ENCODE measurements at regions not wholly inside any gene's neighbourhood (a gene's known extent, or its start where the extent isn't known, plus 50 kb on each side); places are given as distances from the start of the nearest gene placed in this dataset.
"Not testable (repeated sequence)": the region's sequence is repeated elsewhere in the genome, so short reads cannot be mapped to it uniquely, and the experiment has no call there.

DNA sequence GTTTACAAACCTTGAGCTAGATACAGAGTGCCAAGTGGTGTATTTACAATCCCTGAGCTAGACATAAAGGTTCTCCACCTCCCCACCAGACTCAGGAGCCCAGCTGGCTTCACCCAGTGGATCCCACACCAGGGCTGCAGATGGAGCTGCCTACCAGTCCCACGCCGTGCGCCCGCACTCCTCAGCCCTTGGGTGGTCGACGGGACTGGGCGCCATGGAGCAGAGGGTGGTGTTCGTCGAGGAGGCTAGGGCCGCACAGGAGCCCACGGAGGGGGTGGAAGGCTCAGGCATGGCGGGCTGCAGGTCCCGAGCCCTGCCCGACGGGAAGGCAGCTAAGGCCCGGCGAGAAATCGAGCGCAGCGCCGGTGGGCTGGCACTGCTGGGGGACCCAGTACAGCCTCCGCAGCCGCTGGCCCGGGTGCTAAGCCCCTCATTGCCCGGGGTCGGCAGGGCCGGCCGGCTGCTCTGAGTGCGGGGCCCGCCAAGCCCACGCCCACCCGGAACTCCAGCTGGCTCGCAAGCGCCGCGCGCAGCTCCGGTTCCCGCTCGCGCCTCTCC lies 421.1 kb upstream of the BCHE start:
- H3K27me3 ChIP-seq (ENCODE audit: control insufficient read depth, insufficient read depth, low read length); H3K4me1 ChIP-seq (ENCODE audit: control insufficient read depth, low read depth, low read length); H3K9ac ChIP-seq (ENCODE audit: low read length); H3K27ac ChIP-seq (ENCODE audit: low read length); H3K4me3 ChIP-seq (ENCODE audit: low read length); H3K36me3 ChIP-seq (ENCODE audit: control insufficient read depth, low read depth, low read length); H3K9me3 ChIP-seq (ENCODE audit: control insufficient read depth, low read depth, low read length): not testable (repeated sequence)

DNA sequence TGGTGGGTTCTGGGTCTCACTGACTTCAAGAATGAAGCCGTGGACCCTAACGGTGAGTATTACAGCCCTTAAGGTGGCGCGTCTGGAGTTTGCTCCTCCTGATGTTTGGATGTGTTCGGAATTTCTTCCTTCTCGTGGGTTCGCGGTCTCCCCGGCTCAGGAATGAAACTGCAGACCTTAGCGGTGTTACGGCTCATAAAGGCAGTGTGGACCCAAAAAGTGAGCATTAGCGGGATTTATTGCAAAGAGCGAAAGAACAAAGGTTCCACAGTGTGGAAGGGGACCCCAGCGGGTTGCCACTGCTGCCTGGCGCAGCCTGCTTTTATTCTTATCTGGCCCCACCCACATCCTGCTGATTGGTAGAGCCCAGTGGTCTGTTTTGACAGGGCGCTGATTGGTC lies 420.5 kb upstream of the BCHE start:
- no peaks in the 10 kb centered on the region for H3K36me3 ChIP-seq (ENCODE audit: control insufficient read depth, low read depth, low read length)
- H3K27me3 ChIP-seq (ENCODE audit: control insufficient read depth, insufficient read depth, low read length): no peaks in the 10 kb centered on the region
- no peak overlapping the region for H3K4me3 ChIP-seq (ENCODE audit: low read length)
- H3K9ac ChIP-seq (ENCODE audit: low read length): no peak overlapping the region
- H3K27ac ChIP-seq (ENCODE audit: low read length): no peak overlapping the region
- no peaks in the 10 kb centered on the region for H3K4me1 ChIP-seq (ENCODE audit: control insufficient read depth, low read depth, low read length)
- no peaks in the 10 kb centered on the region for H3K9me3 ChIP-seq (ENCODE audit: control insufficient read depth, low read depth, low read length)

DNA sequence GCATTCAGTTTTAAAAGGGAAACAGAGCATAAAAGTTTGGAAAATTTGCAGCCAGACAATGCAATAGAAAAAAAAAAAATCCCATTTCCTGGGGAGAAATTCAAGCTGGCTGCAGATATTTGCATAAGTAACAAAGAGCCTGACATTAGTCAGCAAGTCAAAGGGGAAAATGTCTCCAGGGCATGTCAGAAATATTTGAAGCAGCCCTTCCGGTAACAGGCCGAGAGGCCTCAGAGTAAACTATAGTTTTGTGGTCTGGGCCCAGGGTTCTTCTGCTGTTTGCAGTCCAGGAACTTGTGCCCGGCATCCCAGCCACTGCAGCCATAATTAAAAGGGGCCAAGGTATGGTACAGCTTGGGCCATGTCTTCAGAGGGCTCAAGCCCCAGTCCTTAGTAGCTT lies 411.6 kb upstream of the BCHE start:
- Histone ChIP-seq H3K27ac (ENCODE audit: low read length) (no peak overlapping the region), H3K4me3 (ENCODE audit: low read length) (no peak overlapping the region)

DNA sequence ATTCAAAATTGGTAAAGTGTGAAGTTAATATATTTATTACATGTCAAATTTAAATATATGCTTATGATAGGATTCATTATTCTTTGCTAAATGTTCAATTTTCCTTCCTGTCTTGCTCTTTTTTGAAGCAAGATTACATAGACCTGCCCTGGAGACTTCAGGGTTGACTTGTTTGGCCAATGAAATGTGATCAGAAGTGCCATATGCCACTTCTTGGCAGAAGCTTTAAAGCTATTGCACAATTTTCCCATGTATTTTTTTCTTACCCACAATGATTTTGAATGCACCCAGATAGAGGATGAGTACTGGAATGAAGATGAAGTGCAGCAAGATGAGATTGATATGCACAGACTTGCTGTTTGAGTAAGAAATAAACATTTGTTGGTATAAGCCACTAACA lies 406.3 kb upstream of the BCHE start:
- no peaks in the 10 kb centered on the region for H3K4me1 ChIP-seq (ENCODE audit: control insufficient read depth, low read depth, low read length)
- H3K27ac ChIP-seq (ENCODE audit: low read length): no peak overlapping the region
- no peaks in the 10 kb centered on the region for H3K27me3 ChIP-seq (ENCODE audit: control insufficient read depth, insufficient read depth, low read length)
- H3K36me3 ChIP-seq (ENCODE audit: control insufficient read depth, low read depth, low read length): no peaks in the 10 kb centered on the region
- no peaks in the 10 kb centered on the region for H3K9me3 ChIP-seq (ENCODE audit: control insufficient read depth, low read depth, low read length)
- H3K4me3 ChIP-seq (ENCODE audit: low read length): no peak overlapping the region
- H3K9ac ChIP-seq (ENCODE audit: low read length): no peak overlapping the region

More for the DNA sequence above, 411.6 kb upstream of the BCHE start:
- no peaks in the 10 kb centered on the region for H3K36me3 ChIP-seq (ENCODE audit: control insufficient read depth, low read depth, low read length)
- H3K9ac ChIP-seq (ENCODE audit: low read length): no peak overlapping the region
- no peaks in the 10 kb centered on the region for H3K4me1 ChIP-seq (ENCODE audit: control insufficient read depth, low read depth, low read length)
- H3K27me3 ChIP-seq (ENCODE audit: control insufficient read depth, insufficient read depth, low read length): no peaks in the 10 kb centered on the region
- no peaks in the 10 kb centered on the region for H3K9me3 ChIP-seq (ENCODE audit: control insufficient read depth, low read depth, low read length)

DNA sequence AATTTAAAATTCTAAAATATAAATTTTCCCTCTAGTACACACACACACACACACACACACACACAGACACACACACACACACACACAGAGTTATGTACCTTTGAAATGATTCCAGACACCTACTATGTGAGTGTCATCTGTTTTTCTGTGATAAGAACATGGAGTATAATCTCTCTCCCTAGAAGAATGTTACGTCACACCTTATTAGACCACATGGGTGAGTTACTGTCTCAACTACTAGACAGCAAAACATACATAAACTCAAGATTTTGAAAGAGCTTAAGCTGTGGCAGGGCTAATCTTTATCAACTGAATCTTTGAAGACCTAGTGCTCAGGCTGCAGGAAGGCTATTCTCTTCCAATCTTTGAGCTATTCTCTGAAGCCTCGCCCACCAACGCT lies 385.9 kb upstream of the BCHE start:
- Histone ChIP-seq H3K9ac (ENCODE audit: low read length) (no peak overlapping the region), H3K9me3 (ENCODE audit: control insufficient read depth, low read depth, low read length) (no peaks in the 10 kb centered on the region)

DNA sequence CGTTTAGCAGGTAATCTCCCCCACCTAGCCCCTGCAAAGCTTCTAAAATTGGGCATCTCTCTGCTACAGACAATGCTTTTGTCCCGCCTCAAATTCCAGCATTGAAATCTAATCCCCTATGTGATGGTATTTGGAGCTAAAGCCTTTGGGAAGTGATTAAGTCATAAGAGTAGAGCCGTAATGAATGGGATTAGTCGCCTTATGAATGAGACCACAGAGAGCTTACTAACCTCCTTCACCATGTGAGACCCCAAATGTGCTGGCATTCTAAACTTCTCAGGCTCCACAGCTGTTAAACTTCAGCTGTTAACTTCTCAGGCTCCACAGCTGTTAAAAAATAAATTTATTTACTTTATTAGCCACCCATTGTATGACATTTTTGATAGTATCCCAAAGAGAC lies 374.2 kb upstream of the BCHE start:
- H3K9ac ChIP-seq (ENCODE audit: low read length): no peak overlapping the region
- no peaks in the 10 kb centered on the region for H3K36me3 ChIP-seq (ENCODE audit: control insufficient read depth, low read depth, low read length)
- H3K4me3 ChIP-seq (ENCODE audit: low read length): no peak overlapping the region
- H3K27ac ChIP-seq (ENCODE audit: low read length): no peak overlapping the region
- no peaks in the 10 kb centered on the region for H3K4me1 ChIP-seq (ENCODE audit: control insufficient read depth, low read depth, low read length)
- H3K9me3 ChIP-seq (ENCODE audit: control insufficient read depth, low read depth, low read length): no peaks in the 10 kb centered on the region
- H3K27me3 ChIP-seq (ENCODE audit: control insufficient read depth, insufficient read depth, low read length): no peaks in the 10 kb centered on the region

More for the DNA sequence above, 385.9 kb upstream of the BCHE start:
- no peak overlapping the region for H3K4me3 ChIP-seq (ENCODE audit: low read length)
- no peaks in the 10 kb centered on the region for H3K4me1 ChIP-seq (ENCODE audit: control insufficient read depth, low read depth, low read length)
- H3K27ac ChIP-seq (ENCODE audit: low read length): no peak overlapping the region
- no peaks in the 10 kb centered on the region for H3K36me3 ChIP-seq (ENCODE audit: control insufficient read depth, low read depth, low read length)
- no peaks in the 10 kb centered on the region for H3K27me3 ChIP-seq (ENCODE audit: control insufficient read depth, insufficient read depth, low read length)

DNA sequence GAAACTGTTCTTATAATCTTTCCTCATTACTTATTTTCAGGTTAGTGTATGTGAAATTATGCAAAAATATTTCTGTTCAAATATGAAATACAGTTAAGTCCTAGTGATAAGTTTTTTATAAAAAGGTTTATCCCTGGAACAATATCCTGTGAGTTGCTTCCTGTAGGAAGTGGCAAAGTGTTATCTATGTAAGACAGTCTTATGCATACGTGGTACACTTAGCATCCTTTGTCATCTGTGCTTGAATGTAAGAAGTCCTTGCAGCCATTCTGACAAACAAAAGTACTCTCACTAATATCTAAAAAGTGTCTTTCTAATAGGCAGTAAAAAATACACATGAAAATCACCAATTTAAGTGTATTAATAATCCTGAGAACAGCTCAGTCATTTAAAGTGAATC lies 372.5 kb upstream of the BCHE start:
- Histone ChIP-seq H3K9me3 (ENCODE audit: control insufficient read depth, low read depth, low read length) (no peaks in the 10 kb centered on the region), H3K4me1 (ENCODE audit: control insufficient read depth, low read depth, low read length) (no peaks in the 10 kb centered on the region), H3K27ac (ENCODE audit: low read length) (no peak overlapping the region), H3K4me3 (ENCODE audit: low read length) (no peak overlapping the region), H3K9ac (ENCODE audit: low read length) (no peak overlapping the region), H3K27me3 (ENCODE audit: control insufficient read depth, insufficient read depth, low read length) (no peaks in the 10 kb centered on the region), H3K36me3 (ENCODE audit: control insufficient read depth, low read depth, low read length) (no peaks in the 10 kb centered on the region)

DNA sequence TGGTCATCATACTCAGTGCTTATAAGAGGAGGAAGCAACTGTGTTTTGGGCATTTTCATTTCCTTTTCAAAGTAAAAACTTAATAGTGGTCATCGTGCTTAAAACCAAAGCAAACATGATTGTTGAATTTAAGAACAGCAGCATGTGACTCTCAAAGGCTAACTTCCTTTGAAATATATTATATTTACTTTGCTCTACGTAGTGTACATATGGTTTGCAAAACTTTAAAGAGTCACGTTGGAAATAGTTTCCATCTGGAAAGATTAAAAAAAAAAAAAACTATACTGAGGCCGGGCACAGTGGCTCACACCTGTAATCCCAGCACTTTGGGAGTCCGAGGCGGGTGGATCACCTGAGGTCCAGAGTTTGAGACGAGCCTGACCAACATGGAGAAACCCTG lies 367.9 kb upstream of the BCHE start:
- Histone ChIP-seq H3K4me3 (ENCODE audit: low read length) (no peak overlapping the region), H3K36me3 (ENCODE audit: control insufficient read depth, low read depth, low read length) (no peaks in the 10 kb centered on the region), H3K9ac (ENCODE audit: low read length) (no peak overlapping the region), H3K4me1 (ENCODE audit: control insufficient read depth, low read depth, low read length) (no peaks in the 10 kb centered on the region), H3K27me3 (ENCODE audit: control insufficient read depth, insufficient read depth, low read length) (no peaks in the 10 kb centered on the region), H3K27ac (ENCODE audit: low read length) (no peak overlapping the region), H3K9me3 (ENCODE audit: control insufficient read depth, low read depth, low read length) (no peaks in the 10 kb centered on the region)

DNA sequence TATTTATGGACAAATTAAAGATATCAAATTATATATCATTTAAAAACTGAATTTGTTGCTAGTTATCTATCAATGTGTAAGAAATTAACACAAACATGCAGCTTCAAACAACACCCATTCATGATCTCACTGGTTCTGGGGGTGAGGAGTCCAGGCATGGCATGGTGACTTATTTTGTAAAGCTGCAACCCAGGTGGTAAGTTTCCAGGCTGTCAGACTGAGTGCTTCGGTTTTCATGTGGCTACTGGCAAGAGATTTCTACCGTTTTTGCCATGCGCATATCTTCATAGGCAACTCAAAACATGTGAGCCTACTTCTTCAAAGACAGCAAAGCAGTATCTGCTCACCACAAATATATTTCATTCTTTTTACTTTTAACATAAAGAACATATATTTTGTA lies 364.3 kb upstream of the BCHE start:
- Histone ChIP-seq H3K9me3 (ENCODE audit: control insufficient read depth, low read depth, low read length) (no peaks in the 10 kb centered on the region), H3K9ac (ENCODE audit: low read length) (no peak overlapping the region), H3K27ac (ENCODE audit: low read length) (no peak overlapping the region), H3K36me3 (ENCODE audit: control insufficient read depth, low read depth, low read length) (no peaks in the 10 kb centered on the region), H3K27me3 (ENCODE audit: control insufficient read depth, insufficient read depth, low read length) (no peaks in the 10 kb centered on the region), H3K4me1 (ENCODE audit: control insufficient read depth, low read depth, low read length) (no peaks in the 10 kb centered on the region), H3K4me3 (ENCODE audit: low read length) (no peak overlapping the region)

DNA sequence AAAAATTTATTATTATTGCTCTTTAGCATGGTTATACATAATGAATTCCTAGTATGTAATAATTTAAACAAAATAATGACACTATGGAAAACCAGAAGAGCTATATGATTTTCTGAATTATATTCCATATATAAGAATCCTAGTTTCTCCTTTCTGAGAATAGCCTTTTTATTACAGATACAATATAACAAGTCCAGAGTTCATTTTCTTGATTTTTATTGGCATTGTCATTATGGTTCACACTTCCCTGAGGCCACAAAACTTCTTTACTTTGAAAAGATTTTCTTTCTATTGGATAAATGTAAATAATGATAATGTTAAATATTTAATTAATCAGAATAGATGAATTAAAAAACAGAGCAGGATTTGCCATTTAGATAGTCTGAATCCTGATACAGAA lies 362.3 kb upstream of the BCHE start:
- Histone ChIP-seq H3K4me3 (ENCODE audit: low read length) (no peak overlapping the region), H3K27ac (ENCODE audit: low read length) (no peak overlapping the region), H3K4me1 (ENCODE audit: control insufficient read depth, low read depth, low read length) (no peaks in the 10 kb centered on the region), H3K36me3 (ENCODE audit: control insufficient read depth, low read depth, low read length) (no peaks in the 10 kb centered on the region), H3K9me3 (ENCODE audit: control insufficient read depth, low read depth, low read length) (no peaks in the 10 kb centered on the region), H3K9ac (ENCODE audit: low read length) (no peak overlapping the region), H3K27me3 (ENCODE audit: control insufficient read depth, insufficient read depth, low read length) (no peaks in the 10 kb centered on the region)

DNA sequence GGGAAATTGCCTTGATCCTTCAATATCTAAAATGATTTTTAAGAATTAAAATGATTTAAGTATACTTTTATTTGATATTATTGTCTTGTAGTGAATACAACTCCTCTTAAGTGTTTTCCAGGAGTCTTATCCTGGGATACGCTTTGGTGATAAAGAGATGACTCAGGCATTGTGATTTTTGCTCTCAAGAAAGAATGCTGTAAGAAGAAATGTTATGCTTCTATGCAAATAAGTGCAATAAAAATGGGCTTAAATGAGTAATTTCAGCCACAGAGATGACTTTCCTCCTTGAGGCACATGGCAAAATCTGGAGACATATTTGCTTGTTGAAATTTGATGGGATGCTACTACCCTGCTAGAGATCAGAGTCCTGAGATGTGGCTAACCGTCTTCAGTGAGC lies 358.6 kb upstream of the BCHE start:
- H3K36me3 ChIP-seq (ENCODE audit: control insufficient read depth, low read depth, low read length): no peaks in the 10 kb centered on the region
- H3K27me3 ChIP-seq (ENCODE audit: control insufficient read depth, insufficient read depth, low read length): no peaks in the 10 kb centered on the region
- no peak overlapping the region for H3K9ac ChIP-seq (ENCODE audit: low read length)
- no peaks in the 10 kb centered on the region for H3K9me3 ChIP-seq (ENCODE audit: control insufficient read depth, low read depth, low read length)
- H3K4me1 ChIP-seq (ENCODE audit: control insufficient read depth, low read depth, low read length): peaks cover 2% of the 10 kb centered on the region
- H3K4me3 ChIP-seq (ENCODE audit: low read length): no peak overlapping the region
- H3K27ac ChIP-seq (ENCODE audit: low read length): no peak overlapping the region

DNA sequence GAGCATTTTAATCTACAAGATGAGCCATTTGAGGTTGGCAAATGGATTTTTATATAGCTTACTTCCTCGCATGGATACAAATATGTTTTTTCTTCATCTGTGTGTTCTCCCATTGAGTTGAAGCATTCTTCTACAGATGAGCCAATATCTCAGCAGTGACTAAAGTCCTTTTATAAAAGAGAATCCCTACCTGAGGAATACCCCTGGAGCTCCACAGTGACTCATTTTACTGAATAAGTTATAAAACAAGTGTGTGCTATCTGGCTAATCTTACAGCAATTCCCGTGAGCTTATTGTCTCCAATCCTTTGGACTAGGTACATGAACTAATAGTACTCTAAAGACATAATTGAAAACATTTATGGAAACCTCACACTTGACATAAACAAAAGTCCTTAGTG lies 354.2 kb upstream of the BCHE start:
- H3K4me1 ChIP-seq (ENCODE audit: control insufficient read depth, low read depth, low read length): peaks cover 13% of the 10 kb centered on the region
- no peak overlapping the region for H3K27ac ChIP-seq (ENCODE audit: low read length)
- no peak overlapping the region for H3K9ac ChIP-seq (ENCODE audit: low read length)
- H3K36me3 ChIP-seq (ENCODE audit: control insufficient read depth, low read depth, low read length): no peaks in the 10 kb centered on the region
- no peaks in the 10 kb centered on the region for H3K9me3 ChIP-seq (ENCODE audit: control insufficient read depth, low read depth, low read length)
- no peaks in the 10 kb centered on the region for H3K27me3 ChIP-seq (ENCODE audit: control insufficient read depth, insufficient read depth, low read length)
- no peak overlapping the region for H3K4me3 ChIP-seq (ENCODE audit: low read length)

All from iPS-18a (cell line).